IMR-90 (cell line): ENCODE measurements at regions not wholly inside any gene's neighbourhood (a gene's known extent, or its start where the extent isn't known, plus 50 kb on each side); places are given as distances from the start of the nearest gene placed in this dataset.

Experiments
- ATAC-seq: fragments of 200-7000 bp; cut with Tn5 transposase; 2 replicates; pipeline ENCODE4 v1.9.1; 2020; ENCODE audit warnings: low read depth, mild to moderate bottlenecking, moderate library complexity
- BruUV-seq: library from RNA; stranded (reverse); fragments of 400-500 nt; replicated peaks from 2 replicates; lab custom pipeline; 2021; lab: Mats Ljungman, UMichigan
- CTCF ChIA-PET: fragments of 300-600 bp; formaldehyde crosslinking; extraction: SDS; loops from one replicate; lab custom pipeline; 2021; ENCODE audit warnings: antibody characterized with exemption; lab: Yijun Ruan, JAX
- POLR2A ChIA-PET: fragments of 300-600 bp; sonication (Branson Sonifier 250); formaldehyde crosslinking; loops from one replicate; lab custom pipeline; 2022; ENCODE audit warnings: antibody characterized with exemption; ENCODE audit not compliant: unreplicated experiment; lab: Charles Lee
- DNase-seq: peaks from one replicate; pipeline ENCODE4 v3.0.0; 2013
- H2AFZ ChIP-seq: replicated peaks from 2 replicates; pipeline ENCODE3; 2013; ENCODE audit warnings: low read length, mild to moderate bottlenecking; ENCODE audit not compliant: poor library complexity
- H2AK5ac ChIP-seq: 2 replicates; pipeline ENCODE4 v1.6.1; 2013; ENCODE audit warnings: low read depth, low read length, inconsistent platforms
- H2AK9ac ChIP-seq: replicated peaks from 2 replicates; pipeline ENCODE3; 2013; ENCODE audit warnings: mild to moderate bottlenecking, low read depth, low read length, moderate library complexity; ENCODE audit not compliant: poor library complexity
- H2BK120ac ChIP-seq: 2 replicates; pipeline ENCODE4 v1.6.1; 2013; ENCODE audit warnings: low read depth, low read length, inconsistent platforms
- H2BK15ac ChIP-seq: 3 replicates; pipeline ENCODE4 v1.6.1; 2013; ENCODE audit warnings: low read depth, low read length, inconsistent platforms
- H2BK20ac ChIP-seq: 2 replicates; pipeline ENCODE4 v1.6.1; 2013; ENCODE audit warnings: low read depth, mild to moderate bottlenecking, inconsistent platforms, low read length, moderate library complexity
- H2BK5ac ChIP-seq: 2 replicates; pipeline ENCODE4 v1.6.1; 2013; ENCODE audit warnings: mild to moderate bottlenecking, low read depth, low read length, inconsistent platforms; ENCODE audit not compliant: poor library complexity, severe bottlenecking
- H3K14ac ChIP-seq: replicated peaks from 2 replicates; pipeline ENCODE4 v1.6.1; 2013; ENCODE audit warnings: low read depth, low read length, inconsistent platforms
- H3K18ac ChIP-seq: 2 replicates; pipeline ENCODE4 v1.6.1; 2013; ENCODE audit warnings: low read depth, low read length, control low read depth
- H3K23ac ChIP-seq: 2 replicates; pipeline ENCODE4 v1.6.1; 2013; ENCODE audit warnings: low read depth, low read length, inconsistent platforms
- H3K27ac ChIP-seq: 2 replicates; pipeline ENCODE4 v1.5.1; 2013; ENCODE audit warnings: mild to moderate bottlenecking, control low read depth, low read length; ENCODE audit not compliant: insufficient read depth
- H3K27me3 ChIP-seq: 2 replicates; pipeline ENCODE4 v1.6.1; 2013; ENCODE audit warnings: low read length; ENCODE audit not compliant: control insufficient read depth, insufficient read depth
- H3K36me3 ChIP-seq: 2 replicates; pipeline ENCODE4 v1.6.1; 2013; ENCODE audit warnings: low read length, mixed read lengths; ENCODE audit not compliant: control insufficient read depth, insufficient read depth
- H3K4ac ChIP-seq: 2 replicates; pipeline ENCODE4 v1.6.1; 2013; ENCODE audit warnings: low read depth, low read length, inconsistent platforms
- H3K4me1 ChIP-seq: 2 replicates; pipeline ENCODE4 v1.6.1; 2013; ENCODE audit warnings: low read length, mixed read lengths; ENCODE audit not compliant: control insufficient read depth, insufficient read depth
- H3K4me2 ChIP-seq: 2 replicates; pipeline ENCODE4 v1.6.1; 2013; ENCODE audit warnings: low read depth, mild to moderate bottlenecking, control low read depth, low read length, moderate library complexity
- H3K4me3 ChIP-seq: 2 replicates; pipeline ENCODE4 v1.5.1; 2013; ENCODE audit warnings: low read depth, mild to moderate bottlenecking, control low read depth, low read length, moderate library complexity; ENCODE audit not compliant: insufficient read depth
- H3K56ac ChIP-seq: 2 replicates; pipeline ENCODE4 v1.6.1; 2013; ENCODE audit warnings: low read length, inconsistent platforms; ENCODE audit not compliant: insufficient read depth; ENCODE audit errors: extremely low read depth
- H3K79me1 ChIP-seq, 2 experiments: 2 replicates each; pipeline ENCODE4 v1.6.1; 2013; ENCODE audit warnings: low read length in 2 of 2, inconsistent platforms in 1 of 2, low read depth in 1 of 2
- H3K9ac ChIP-seq: 2 replicates; pipeline ENCODE4 v1.6.1; 2013; ENCODE audit warnings: low read depth, low read length, control low read depth
- H3K9me1 ChIP-seq: 2 replicates; pipeline ENCODE4 v1.6.1; 2013; ENCODE audit warnings: low read length, inconsistent platforms; ENCODE audit not compliant: insufficient read depth
- H3K9me3 ChIP-seq: 2 replicates; pipeline ENCODE4 v1.6.1; 2013; ENCODE audit warnings: low read length; ENCODE audit not compliant: control insufficient read depth, insufficient read depth
- H4K20me1 ChIP-seq: 2 replicates; pipeline ENCODE4 v1.6.1; 2013; ENCODE audit warnings: low read length, inconsistent platforms; ENCODE audit not compliant: insufficient read depth
- H4K5ac ChIP-seq: 2 replicates; pipeline ENCODE4 v1.6.1; 2013; ENCODE audit warnings: mild to moderate bottlenecking, low read depth, low read length, control low read depth
- H4K8ac ChIP-seq, 2 experiments: 2 replicates each; pipeline ENCODE4 v1.6.1; 2013; ENCODE audit warnings: low read depth in 2 of 2, low read length in 2 of 2, control low read depth in 1 of 2, inconsistent platforms in 1 of 2
- H4K91ac ChIP-seq: 2 replicates; pipeline ENCODE4 v1.6.1; 2013; ENCODE audit warnings: low read depth, low read length, inconsistent platforms; ENCODE audit not compliant: insufficient read depth
- BHLHE40 ChIP-seq: fragments of 150-350 bp; IDR thresholded peaks from 2 replicates; pipeline ENCODE4 v1.6.1; 2016; ENCODE audit warnings: mild to moderate bottlenecking, low read depth, low read length
- CHD1 ChIP-seq: IDR thresholded peaks from 2 replicates; pipeline ENCODE4 v1.6.1; 2012; ENCODE audit warnings: low read depth, low read length, improper control_type of control experiment
- FOS ChIP-seq: fragments of 150-350 bp; IDR thresholded peaks from 2 replicates; pipeline ENCODE4 v1.6.1; 2016; ENCODE audit warnings: low read depth, low read length
- MAFK ChIP-seq: IDR thresholded peaks from 2 replicates; pipeline ENCODE4 v1.6.1; 2012; ENCODE audit warnings: low read depth, low read length, improper control_type of control experiment
- MAZ ChIP-seq: IDR thresholded peaks from 2 replicates; pipeline ENCODE4 v1.6.1; 2012; ENCODE audit warnings: low read depth, mild to moderate bottlenecking, low read length, improper control_type of control experiment, moderate library complexity, borderline replicate concordance
- MXI1 ChIP-seq: IDR thresholded peaks from 2 replicates; pipeline ENCODE4 v1.6.1; 2012; ENCODE audit warnings: low read depth, mild to moderate bottlenecking, low read length, moderate library complexity, borderline replicate concordance
- POLR2A ChIP-seq: IDR thresholded peaks from 2 replicates; pipeline ENCODE4 v1.6.1; 2012; ENCODE audit warnings: mild to moderate bottlenecking, low read depth, low read length
- SMC3 ChIP-seq: fragments of 150-350 bp; IDR thresholded peaks from 2 replicates; pipeline ENCODE4 v1.6.1; 2016; ENCODE audit warnings: low read depth, mild to moderate bottlenecking, antibody characterized with exemption, low read length, moderate library complexity
- WGBS, 2 experiments: methylation state at CpG; one replicate each; pipeline versions ENCODE4 v1.1.5 to v1.1.7; 2013; ENCODE audit warnings: missing lambda C conversion rate in 2 of 2; ENCODE audit not compliant: insufficient read length in 1 of 2; ENCODE audit errors: extremely low coverage in 2 of 2; 5-methylcytosine and 5-hydroxymethylcytosine counted together
- dilution Hi-C: fragments of 300-500 bp; cut with HindIII; formaldehyde crosslinking; loops from one replicate; pipeline ENCODE4 v1.14.3; 2018; ENCODE audit warnings: low sequenced_read_pairs; ENCODE audit not compliant: unreplicated experiment
- in situ Hi-C: fragments of 300-500 bp; cut with MboI; formaldehyde crosslinking; loops from 3 replicates; pipeline ENCODE4 v1.14.3; 2019; ENCODE audit warnings: low sequenced_read_pairs, inconsistent platforms, mixed read lengths
- intact Hi-C: fragments of 100-400 bp; cut with micrococcal nuclease; formaldehyde crosslinking; loops from 2 replicates; pipeline ENCODE4 v1.10.0; 2022
- TF ChIP-seq, protein P1 (sequence below): fragments of 150-350 bp; IDR thresholded peaks from 2 replicates; pipeline ENCODE4 v1.6.1; 2017; ENCODE audit warnings: mild to moderate bottlenecking, antibody characterized with exemption, low read length, low read depth

DNA sequence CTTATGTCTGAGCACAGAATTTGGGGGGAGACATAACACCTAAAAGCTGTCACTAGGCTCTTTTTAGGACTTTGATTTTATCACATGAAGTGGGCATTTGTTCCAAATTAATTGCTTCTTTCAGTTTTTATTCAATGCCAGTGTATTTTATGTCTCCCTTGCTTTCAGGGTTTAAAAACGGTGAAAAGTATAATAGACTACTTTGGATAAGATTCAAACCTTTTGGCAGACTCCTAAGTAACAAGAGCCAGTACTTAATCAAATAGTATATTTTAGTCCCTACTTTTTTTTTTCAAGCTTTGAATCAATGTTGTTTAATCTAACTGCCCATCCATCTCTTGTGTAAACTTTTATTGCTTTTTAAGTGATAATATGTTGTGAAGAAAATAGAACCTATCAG is 847.2 kb upstream of the DPPA4 start:
- Histone ChIP-seq H2BK20ac (no peak overlapping the region), H3K4me3 (no peak overlapping the region), H3K4me2 (no peak overlapping the region), H3K27me3 (no peaks in the 10 kb centered on the region), H3K18ac (no peak overlapping the region), H3K9me3 (no peaks in the 10 kb centered on the region), H4K5ac (no peak overlapping the region), H4K8ac (no peak overlapping the region), H3K14ac (no peak overlapping the region), H3K9me1 (no peaks in the 10 kb centered on the region), H4K91ac (no peak overlapping the region), H2BK5ac (no peak overlapping the region), H2AFZ (no peak overlapping the region), H2BK120ac (no peak overlapping the region), H3K4me1 (peaks cover 4% of the 10 kb centered on the region; the same call in 1 of the 2 replicates), H2AK9ac (no peak overlapping the region), H4K20me1 (no peaks in the 10 kb centered on the region), H3K23ac (no peak overlapping the region), H3K36me3 (no peaks in the 10 kb centered on the region), H2AK5ac (no peak overlapping the region), H2BK15ac (no peak overlapping the region), H3K9ac (no peak overlapping the region), H3K4ac (no peak overlapping the region), H3K79me1 (no peaks in the 10 kb centered on the region), H3K27ac (no peak overlapping the region), H3K56ac (no peak overlapping the region)
- dilution Hi-C loops (no loop called here), intact Hi-C loops (no loop called here), in situ Hi-C loops (no loop called here)
- no TSS peak for BruUV-seq
- DNase-seq (no peak), ATAC-seq (no peak)
- TF ChIP-seq MAFK (no peak), SMC3 (no peak), MXI1 (no peak), BHLHE40 (no peak), FOS (no peak), CHD1 (no peak), MAZ (no peak), POLR2A (no peak)
- TF ChIP-seq, protein P1, sequence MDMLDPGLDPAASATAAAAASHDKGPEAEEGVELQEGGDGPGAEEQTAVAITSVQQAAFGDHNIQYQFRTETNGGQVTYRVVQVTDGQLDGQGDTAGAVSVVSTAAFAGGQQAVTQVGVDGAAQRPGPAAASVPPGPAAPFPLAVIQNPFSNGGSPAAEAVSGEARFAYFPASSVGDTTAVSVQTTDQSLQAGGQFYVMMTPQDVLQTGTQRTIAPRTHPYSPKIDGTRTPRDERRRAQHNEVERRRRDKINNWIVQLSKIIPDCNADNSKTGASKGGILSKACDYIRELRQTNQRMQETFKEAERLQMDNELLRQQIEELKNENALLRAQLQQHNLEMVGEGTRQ, result no peak
- ChIA-PET POLR2A (no interaction called here), CTCF (no interaction called here)
- WGBS, 2 experiments, result no CpG with 5 or more reads among the region's 1 CpG
